GM19328 (cell line): ENCODE measurements at regions not wholly inside any gene's neighbourhood (a gene's known extent, or its start where the extent isn't known, plus 50 kb on each side); places are given as distances from the start of the nearest gene placed in this dataset.
"Not testable (repeated sequence)": the region's sequence is repeated elsewhere in the genome, so short reads cannot be mapped to it uniquely, and the experiment has no call there.

Experiments
- ATAC-seq: cut with Tn5 transposase; IDR thresholded peaks from one replicate; pipeline ENCODE4 v1.9.1; 2021; ENCODE audit warnings: mild to moderate bottlenecking, moderate library complexity; ENCODE audit not compliant: unreplicated experiment

DNA sequence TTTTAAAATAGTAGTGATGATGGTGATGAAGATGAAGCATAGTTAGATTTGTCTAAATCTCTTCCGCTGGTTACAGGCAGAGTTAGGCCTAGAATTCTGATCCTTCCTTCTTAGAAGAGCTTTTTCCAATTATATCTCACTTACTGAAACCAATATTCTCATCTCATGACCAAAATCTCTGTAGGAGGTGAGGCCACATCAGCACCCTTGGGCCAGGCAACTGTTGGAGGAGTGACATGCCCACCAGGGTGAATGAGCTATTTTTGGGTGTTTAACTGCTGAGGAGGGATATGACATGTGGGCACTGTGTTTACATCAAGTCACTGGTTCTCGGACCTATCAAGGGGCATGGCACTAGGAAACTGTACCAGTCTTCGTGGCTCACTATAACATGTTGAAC, 102.2 kb upstream of the SLC24A3 start:
- no peak for ATAC-seq

GRCh38 chr20:19110881-19111460, 101.5 kb upstream of the SLC24A3 start:
- ATAC-seq = no peak

GRCh38 chr20:19112828-19113227, 99.6 kb upstream of the SLC24A3 start:
- no peak for ATAC-seq

- no peak for ATAC-seq
Measured at GRCh38 chr20:19113343-19113930, 99.0 kb upstream of the SLC24A3 start.

GRCh38 chr20:19114410-19114809, 98.0 kb upstream of the SLC24A3 start:
- no peak for ATAC-seq

DNA sequence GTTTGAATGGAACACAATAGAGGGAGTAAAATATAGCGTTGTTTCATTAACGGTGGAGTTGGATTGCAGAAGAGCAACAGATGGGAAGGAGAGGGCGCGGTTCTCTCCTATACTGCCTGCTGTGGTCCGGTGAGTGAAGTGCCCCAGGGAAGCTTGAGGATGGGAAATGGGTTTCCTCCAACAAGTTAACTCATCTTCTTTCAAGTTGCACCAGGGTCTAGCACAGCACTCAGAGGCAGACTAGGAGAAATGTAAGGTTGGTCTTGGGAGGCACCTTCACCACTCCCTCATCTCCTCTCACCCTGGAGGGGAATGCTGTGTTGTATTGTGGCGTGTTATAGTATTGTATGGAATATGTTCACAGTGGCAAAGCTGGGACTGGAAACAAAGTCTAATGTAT, 96.9 kb upstream of the SLC24A3 start:
- no peak for ATAC-seq

- ATAC-seq = no peak
Measured at GRCh38 chr20:19120011-19120410, 92.4 kb upstream of the SLC24A3 start.

DNA sequence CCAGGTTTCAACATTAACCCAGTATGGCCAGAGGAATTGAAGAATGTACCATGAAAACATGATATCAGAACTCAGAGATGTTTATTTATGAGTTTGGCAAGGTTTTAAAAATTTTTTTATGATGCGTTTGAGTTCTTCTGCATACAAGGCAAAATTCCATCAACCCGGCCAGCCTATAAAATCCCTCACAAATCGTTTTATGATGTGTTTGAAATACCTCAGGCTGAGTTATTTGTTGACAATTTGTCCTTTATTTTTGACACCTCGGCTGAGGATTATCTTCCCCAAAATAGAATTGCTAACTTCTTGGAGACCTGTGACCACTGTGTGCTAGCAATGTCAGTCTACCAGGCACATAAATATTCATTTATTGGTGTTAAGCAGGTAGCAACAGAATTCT, 91.9 kb upstream of the SLC24A3 start:
- no peak for ATAC-seq

DNA sequence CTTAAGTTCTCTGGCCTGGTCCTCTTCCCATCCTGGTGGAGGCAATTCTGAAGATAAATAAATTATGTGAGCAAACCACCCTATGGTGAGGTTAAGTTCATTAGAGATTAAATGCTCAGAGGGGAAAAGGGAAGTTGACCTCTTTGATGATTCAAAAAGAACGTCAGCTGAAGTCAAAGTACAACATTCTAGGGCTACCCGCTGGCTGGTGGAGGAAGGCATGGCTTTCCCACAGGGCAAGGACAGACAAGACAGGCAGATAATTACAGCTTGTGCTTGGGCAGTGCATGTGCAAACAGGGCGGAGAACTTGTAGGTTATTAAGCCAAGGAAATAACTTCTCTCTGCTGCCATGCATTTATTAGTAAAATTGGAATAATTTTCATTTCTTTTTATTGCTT, 91.0 kb upstream of the SLC24A3 start:
- ATAC-seq = no peak

DNA sequence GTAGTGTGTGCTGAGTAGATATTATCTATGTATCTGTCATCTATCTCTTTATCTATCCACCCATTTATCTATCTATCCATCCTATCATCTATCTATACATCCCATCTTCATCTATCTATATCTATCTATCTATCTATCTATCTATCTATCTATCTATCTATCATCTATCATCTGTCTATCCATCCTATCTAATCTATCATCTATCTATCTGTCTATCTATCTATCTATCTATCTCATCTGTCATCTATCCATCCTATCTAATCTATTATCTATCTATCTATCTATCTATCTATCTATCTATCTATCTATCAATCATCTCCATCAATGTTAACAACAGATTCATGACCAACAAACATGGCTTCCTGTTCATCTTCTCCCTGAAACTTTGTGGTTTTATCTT, 90.5 kb upstream of the SLC24A3 start:
- ATAC-seq = no peak

- ATAC-seq = no peak
Measured at GRCh38 chr20:19122395-19122794, 90.0 kb upstream of the SLC24A3 start.

GRCh38 chr20:19125508-19125907, 86.9 kb upstream of the SLC24A3 start:
- no peak for ATAC-seq

GRCh38 chr20:19129306-19129705, 83.1 kb upstream of the SLC24A3 start:
- no peak for ATAC-seq

- ATAC-seq = no peak
Measured at GRCh38 chr20:19129976-19130612, 82.3 kb upstream of the SLC24A3 start.

GRCh38 chr20:19130613-19130984, 81.8 kb upstream of the SLC24A3 start:
- no peak for ATAC-seq

DNA sequence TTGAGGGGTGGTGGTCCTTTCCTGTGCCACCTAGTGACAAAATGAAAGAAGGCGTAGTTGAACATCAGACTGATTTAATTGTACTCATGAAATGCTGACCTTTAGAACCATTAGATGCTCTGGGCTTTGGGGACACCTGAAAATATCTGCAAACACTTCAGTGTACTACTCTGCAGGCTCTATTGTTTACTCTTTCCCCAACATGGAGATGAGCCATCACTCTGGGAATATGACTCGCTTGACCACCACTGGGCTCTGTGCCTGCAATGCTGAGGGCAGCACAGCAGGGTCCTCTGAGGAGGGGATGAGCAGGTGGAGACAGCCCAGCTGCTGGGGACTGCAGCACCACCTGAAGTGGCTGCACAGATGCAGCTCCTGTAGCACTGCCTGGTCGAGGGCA, 74.8 kb upstream of the SLC24A3 start:
- ATAC-seq = no peak

DNA sequence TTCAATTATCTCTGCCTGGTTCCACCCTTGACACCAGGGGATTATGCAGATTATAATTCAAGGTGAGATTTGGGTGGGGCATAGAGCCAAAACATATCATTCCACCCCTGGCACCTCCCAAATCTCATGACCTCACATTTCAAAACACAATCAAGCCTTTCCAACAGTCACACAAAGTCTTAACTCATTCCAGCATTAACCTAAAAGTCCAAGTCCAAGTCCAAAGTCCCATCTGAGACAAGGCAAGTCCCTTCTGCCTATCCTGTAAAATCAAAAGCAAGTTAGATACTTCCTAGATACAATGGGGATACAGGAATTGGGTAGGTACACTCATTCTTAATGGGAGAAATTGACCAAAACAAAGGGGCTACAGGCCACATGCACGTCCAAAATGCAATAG, 73.7 kb upstream of the SLC24A3 start:
- ATAC-seq = no peak

DNA sequence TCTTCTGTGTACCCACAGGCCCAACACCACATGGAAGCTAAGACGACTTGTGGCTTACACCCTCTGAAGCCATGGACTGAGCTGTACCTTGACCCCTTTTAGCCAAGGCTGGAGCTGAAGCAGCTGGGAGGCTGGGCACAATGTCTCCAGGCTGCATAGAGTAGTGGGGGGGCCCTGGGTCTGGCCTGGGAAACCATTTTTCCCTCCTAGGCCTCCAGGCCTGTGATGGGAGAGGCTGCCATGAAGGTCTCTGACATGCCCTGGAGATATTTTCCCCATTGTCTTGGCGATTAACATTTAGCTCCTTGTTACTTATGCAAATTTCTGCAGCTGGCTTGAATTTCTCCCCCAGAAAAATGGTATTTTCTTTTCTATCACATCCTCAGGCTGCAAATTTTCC, 72.9 kb upstream of the SLC24A3 start:
- ATAC-seq = not testable (repeated sequence)

GRCh38 chr20:19141998-19142397, 70.4 kb upstream of the SLC24A3 start:
- ATAC-seq = no peak

GRCh38 chr20:19143890-19144289, 68.6 kb upstream of the SLC24A3 start:
- ATAC-seq = no peak

GRCh38 chr20:19161336-19161735, 51.1 kb upstream of the SLC24A3 start:
- ATAC-seq = no peak
